ENCODE measurements at regions not wholly inside any gene's neighbourhood (a gene's known extent, or its start where the extent isn't known, plus 50 kb on each side); places are given as distances from the start of the nearest gene placed in this dataset.
"Not testable (repeated sequence)": the region's sequence is repeated elsewhere in the genome, so short reads cannot be mapped to it uniquely, and the experiment has no call there.

DNA sequence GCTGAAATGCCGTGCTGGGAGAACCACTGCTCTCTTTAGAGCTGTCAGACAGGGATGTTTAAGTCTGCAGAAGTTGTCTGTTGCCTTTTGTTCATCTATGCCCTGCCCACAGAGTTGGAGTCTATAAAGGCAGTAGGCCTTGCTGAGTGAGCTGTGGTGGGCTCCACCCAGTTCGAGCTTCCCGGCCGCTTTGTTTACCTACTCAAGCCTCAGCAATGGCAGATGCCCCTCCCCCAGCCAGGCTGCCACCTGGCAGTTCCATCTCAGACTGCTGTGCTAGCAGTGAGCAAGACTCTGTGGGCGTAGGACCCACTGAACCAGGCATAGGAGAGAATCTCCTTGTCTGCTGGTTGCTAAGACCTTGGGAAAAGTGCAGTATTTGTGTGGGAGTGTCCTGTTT is 160.0 kb upstream of the PTPRZ1 start:
- not testable (repeated sequence) for TF ChIP-seq POLR2A, CTCF (IDR thresholded peaks at IDR 0.05)

All from esophagus squamous epithelium (tissue), 4 donors.